ENCODE measurements at regions not wholly inside any gene's neighbourhood (a gene's known extent, or its start where the extent isn't known, plus 50 kb on each side); places are given as distances from the start of the nearest gene placed in this dataset.
"Not testable (repeated sequence)": the region's sequence is repeated elsewhere in the genome, so short reads cannot be mapped to it uniquely, and the experiment has no call there.

- no peak overlapping the region for H3K4me3 ChIP-seq (ENCODE audit: low read depth, low read length)
- TF ChIP-seq CTCF (IDR thresholded peaks at IDR 0.05; ENCODE audit: insufficient read depth, low read depth, low read length, missing control alignments): no peak
- no peak for DNase-seq (ENCODE audit: low read depth)
Observed at GRCh38 chr18:29737190-29737589, 1305.4 kb downstream of the DSC3 start.

- no peak for DNase-seq (ENCODE audit: low read depth)
- TF ChIP-seq CTCF (IDR thresholded peaks at IDR 0.05; ENCODE audit: insufficient read depth, low read depth, low read length, missing control alignments): no peak
- H3K4me3 ChIP-seq (ENCODE audit: low read depth, low read length): no peak overlapping the region
Observed at GRCh38 chr18:29730073-29730472, 1312.5 kb downstream of the DSC3 start.

GRCh38 chr18:29726646-29727045 lies 1315.9 kb downstream of the DSC3 start:
- no peak for DNase-seq (ENCODE audit: low read depth)
- no peak overlapping the region for H3K4me3 ChIP-seq (ENCODE audit: low read depth, low read length)
- TF ChIP-seq CTCF (IDR thresholded peaks at IDR 0.05; ENCODE audit: insufficient read depth, low read depth, low read length, missing control alignments): no peak

GRCh38 chr18:29723486-29723885 lies 1319.1 kb downstream of the DSC3 start:
- DNase-seq (ENCODE audit: low read depth); H3K4me3 ChIP-seq (ENCODE audit: low read depth, low read length): not testable (repeated sequence)

GRCh38 chr18:29715960-29716359 lies 1326.6 kb downstream of the DSC3 start:
- DNase-seq (ENCODE audit: low read depth); H3K4me3 ChIP-seq (ENCODE audit: low read depth, low read length): not testable (repeated sequence)

GRCh38 chr18:29712785-29713184 lies 1329.8 kb downstream of the DSC3 start:
- H3K4me3 ChIP-seq (ENCODE audit: low read depth, low read length): no peak overlapping the region
- no peak for TF ChIP-seq CTCF (IDR thresholded peaks at IDR 0.05; ENCODE audit: insufficient read depth, low read depth, low read length, missing control alignments)
- no peak for DNase-seq (ENCODE audit: low read depth)

GRCh38 chr18:29711932-29712331 lies 1330.6 kb downstream of the DSC3 start:
- no peak for TF ChIP-seq CTCF (IDR thresholded peaks at IDR 0.05; ENCODE audit: insufficient read depth, low read depth, low read length, missing control alignments)
- DNase-seq (ENCODE audit: low read depth): no peak
- H3K4me3 ChIP-seq (ENCODE audit: low read depth, low read length): no peak overlapping the region

- H3K4me3 ChIP-seq (ENCODE audit: low read depth, low read length): no peak overlapping the region
- TF ChIP-seq CTCF (IDR thresholded peaks at IDR 0.05; ENCODE audit: insufficient read depth, low read depth, low read length, missing control alignments): no peak
Observed at GRCh38 chr18:29693334-29693733, 1349.2 kb downstream of the DSC3 start.

More at GRCh38 chr18:29693334-29693733, 1349.2 kb downstream of the DSC3 start:
- no peak for DNase-seq (ENCODE audit: low read depth)

Data from GM12865 (cell line).